IMR-90 (cell line): ENCODE measurements at regions not wholly inside any gene's neighbourhood (a gene's known extent, or its start where the extent isn't known, plus 50 kb on each side); places are given as distances from the start of the nearest gene placed in this dataset.

ENCODE experiments used
- ATAC-seq: fragments of 200-7000 bp; cut with Tn5 transposase; 2 replicates; pipeline ENCODE4 v1.9.1; 2020; ENCODE audit warnings: low read depth, mild to moderate bottlenecking, moderate library complexity
- BruUV-seq: library from RNA; stranded (reverse); fragments of 400-500 nt; replicated peaks from 2 replicates; lab custom pipeline; 2021; lab: Mats Ljungman, UMichigan
- CTCF ChIA-PET: fragments of 300-600 bp; formaldehyde crosslinking; extraction: SDS; loops from one replicate; lab custom pipeline; 2021; ENCODE audit warnings: antibody characterized with exemption; lab: Yijun Ruan, JAX
- POLR2A ChIA-PET: fragments of 300-600 bp; sonication (Branson Sonifier 250); formaldehyde crosslinking; loops from one replicate; lab custom pipeline; 2022; ENCODE audit warnings: antibody characterized with exemption; ENCODE audit not compliant: unreplicated experiment; lab: Charles Lee
- DNase-seq: peaks from one replicate; pipeline ENCODE4 v3.0.0; 2013
- H2AFZ ChIP-seq: replicated peaks from 2 replicates; pipeline ENCODE3; 2013; ENCODE audit warnings: low read length, mild to moderate bottlenecking; ENCODE audit not compliant: poor library complexity
- H2AK5ac ChIP-seq: 2 replicates; pipeline ENCODE4 v1.6.1; 2013; ENCODE audit warnings: low read depth, low read length, inconsistent platforms
- H2AK9ac ChIP-seq: replicated peaks from 2 replicates; pipeline ENCODE3; 2013; ENCODE audit warnings: mild to moderate bottlenecking, low read depth, low read length, moderate library complexity; ENCODE audit not compliant: poor library complexity
- H2BK120ac ChIP-seq: 2 replicates; pipeline ENCODE4 v1.6.1; 2013; ENCODE audit warnings: low read depth, low read length, inconsistent platforms
- H2BK15ac ChIP-seq: 3 replicates; pipeline ENCODE4 v1.6.1; 2013; ENCODE audit warnings: low read depth, low read length, inconsistent platforms
- H2BK20ac ChIP-seq: 2 replicates; pipeline ENCODE4 v1.6.1; 2013; ENCODE audit warnings: low read depth, mild to moderate bottlenecking, inconsistent platforms, low read length, moderate library complexity
- H2BK5ac ChIP-seq: 2 replicates; pipeline ENCODE4 v1.6.1; 2013; ENCODE audit warnings: mild to moderate bottlenecking, low read depth, low read length, inconsistent platforms; ENCODE audit not compliant: poor library complexity, severe bottlenecking
- H3K14ac ChIP-seq: replicated peaks from 2 replicates; pipeline ENCODE4 v1.6.1; 2013; ENCODE audit warnings: low read depth, low read length, inconsistent platforms
- H3K18ac ChIP-seq: 2 replicates; pipeline ENCODE4 v1.6.1; 2013; ENCODE audit warnings: low read depth, low read length, control low read depth
- H3K23ac ChIP-seq: 2 replicates; pipeline ENCODE4 v1.6.1; 2013; ENCODE audit warnings: low read depth, low read length, inconsistent platforms
- H3K27ac ChIP-seq: 2 replicates; pipeline ENCODE4 v1.5.1; 2013; ENCODE audit warnings: mild to moderate bottlenecking, control low read depth, low read length; ENCODE audit not compliant: insufficient read depth
- H3K27me3 ChIP-seq: 2 replicates; pipeline ENCODE4 v1.6.1; 2013; ENCODE audit warnings: low read length; ENCODE audit not compliant: control insufficient read depth, insufficient read depth
- H3K36me3 ChIP-seq: 2 replicates; pipeline ENCODE4 v1.6.1; 2013; ENCODE audit warnings: low read length, mixed read lengths; ENCODE audit not compliant: control insufficient read depth, insufficient read depth
- H3K4ac ChIP-seq: 2 replicates; pipeline ENCODE4 v1.6.1; 2013; ENCODE audit warnings: low read depth, low read length, inconsistent platforms
- H3K4me1 ChIP-seq: 2 replicates; pipeline ENCODE4 v1.6.1; 2013; ENCODE audit warnings: low read length, mixed read lengths; ENCODE audit not compliant: control insufficient read depth, insufficient read depth
- H3K4me2 ChIP-seq: 2 replicates; pipeline ENCODE4 v1.6.1; 2013; ENCODE audit warnings: low read depth, mild to moderate bottlenecking, control low read depth, low read length, moderate library complexity
- H3K4me3 ChIP-seq: 2 replicates; pipeline ENCODE4 v1.5.1; 2013; ENCODE audit warnings: low read depth, mild to moderate bottlenecking, control low read depth, low read length, moderate library complexity; ENCODE audit not compliant: insufficient read depth
- H3K56ac ChIP-seq: 2 replicates; pipeline ENCODE4 v1.6.1; 2013; ENCODE audit warnings: low read length, inconsistent platforms; ENCODE audit not compliant: insufficient read depth; ENCODE audit errors: extremely low read depth
- H3K79me1 ChIP-seq, 2 experiments: 2 replicates each; pipeline ENCODE4 v1.6.1; 2013; ENCODE audit warnings: low read length in 2 of 2, inconsistent platforms in 1 of 2, low read depth in 1 of 2
- H3K9ac ChIP-seq: 2 replicates; pipeline ENCODE4 v1.6.1; 2013; ENCODE audit warnings: low read depth, low read length, control low read depth
- H3K9me1 ChIP-seq: 2 replicates; pipeline ENCODE4 v1.6.1; 2013; ENCODE audit warnings: low read length, inconsistent platforms; ENCODE audit not compliant: insufficient read depth
- H3K9me3 ChIP-seq: 2 replicates; pipeline ENCODE4 v1.6.1; 2013; ENCODE audit warnings: low read length; ENCODE audit not compliant: control insufficient read depth, insufficient read depth
- H4K20me1 ChIP-seq: 2 replicates; pipeline ENCODE4 v1.6.1; 2013; ENCODE audit warnings: low read length, inconsistent platforms; ENCODE audit not compliant: insufficient read depth
- H4K5ac ChIP-seq: 2 replicates; pipeline ENCODE4 v1.6.1; 2013; ENCODE audit warnings: mild to moderate bottlenecking, low read depth, low read length, control low read depth
- H4K8ac ChIP-seq, 2 experiments: 2 replicates each; pipeline ENCODE4 v1.6.1; 2013; ENCODE audit warnings: low read depth in 2 of 2, low read length in 2 of 2, control low read depth in 1 of 2, inconsistent platforms in 1 of 2
- H4K91ac ChIP-seq: 2 replicates; pipeline ENCODE4 v1.6.1; 2013; ENCODE audit warnings: low read depth, low read length, inconsistent platforms; ENCODE audit not compliant: insufficient read depth
- BHLHE40 ChIP-seq: fragments of 150-350 bp; IDR thresholded peaks from 2 replicates; pipeline ENCODE4 v1.6.1; 2016; ENCODE audit warnings: mild to moderate bottlenecking, low read depth, low read length
- CEBPB ChIP-seq: IDR thresholded peaks from 2 replicates; pipeline ENCODE4 v1.6.1; 2012; ENCODE audit warnings: low read depth, low read length, improper control_type of control experiment
- CHD1 ChIP-seq: IDR thresholded peaks from 2 replicates; pipeline ENCODE4 v1.6.1; 2012; ENCODE audit warnings: low read depth, low read length, improper control_type of control experiment
- FOS ChIP-seq: fragments of 150-350 bp; IDR thresholded peaks from 2 replicates; pipeline ENCODE4 v1.6.1; 2016; ENCODE audit warnings: low read depth, low read length
- MAFK ChIP-seq: IDR thresholded peaks from 2 replicates; pipeline ENCODE4 v1.6.1; 2012; ENCODE audit warnings: low read depth, low read length, improper control_type of control experiment
- MAZ ChIP-seq: IDR thresholded peaks from 2 replicates; pipeline ENCODE4 v1.6.1; 2012; ENCODE audit warnings: low read depth, mild to moderate bottlenecking, low read length, improper control_type of control experiment, moderate library complexity, borderline replicate concordance
- MXI1 ChIP-seq: IDR thresholded peaks from 2 replicates; pipeline ENCODE4 v1.6.1; 2012; ENCODE audit warnings: low read depth, mild to moderate bottlenecking, low read length, moderate library complexity, borderline replicate concordance
- NFE2L2 ChIP-seq: fragments of 150-350 bp; IDR thresholded peaks from 2 replicates; pipeline ENCODE4 v1.6.1; 2016; ENCODE audit warnings: low read depth, mild to moderate bottlenecking, low read length
- POLR2A ChIP-seq: IDR thresholded peaks from 2 replicates; pipeline ENCODE4 v1.6.1; 2012; ENCODE audit warnings: mild to moderate bottlenecking, low read depth, low read length
- RCOR1 ChIP-seq: IDR thresholded peaks from 2 replicates; pipeline ENCODE4 v1.6.1; 2012; ENCODE audit warnings: mild to moderate bottlenecking, low read length, improper control_type of control experiment; ENCODE audit not compliant: insufficient replicate concordance
- RFX5 ChIP-seq: IDR thresholded peaks from 2 replicates; pipeline ENCODE4 v1.8.0; 2012; ENCODE audit warnings: low read depth, mild to moderate bottlenecking, low read length, moderate library complexity
- SMC3 ChIP-seq: fragments of 150-350 bp; IDR thresholded peaks from 2 replicates; pipeline ENCODE4 v1.6.1; 2016; ENCODE audit warnings: low read depth, mild to moderate bottlenecking, antibody characterized with exemption, low read length, moderate library complexity
- whole genome bisulfite sequencing, 2 experiments: methylation state at CpG; one replicate each; pipeline versions ENCODE4 v1.1.5 to v1.1.7; 2013; ENCODE audit warnings: missing lambda C conversion rate in 2 of 2; ENCODE audit not compliant: insufficient read length in 1 of 2; ENCODE audit errors: extremely low coverage in 2 of 2; 5-methylcytosine and 5-hydroxymethylcytosine counted together
- dilution Hi-C: fragments of 300-500 bp; cut with HindIII; formaldehyde crosslinking; loops from one replicate; pipeline ENCODE4 v1.14.3; 2018; ENCODE audit warnings: low sequenced_read_pairs; ENCODE audit not compliant: unreplicated experiment
- in situ Hi-C: fragments of 300-500 bp; cut with MboI; formaldehyde crosslinking; loops from 3 replicates; pipeline ENCODE4 v1.14.3; 2019; ENCODE audit warnings: low sequenced_read_pairs, inconsistent platforms, mixed read lengths
- intact Hi-C: fragments of 100-400 bp; cut with micrococcal nuclease; formaldehyde crosslinking; loops from 2 replicates; pipeline ENCODE4 v1.10.0; 2022
- TF ChIP-seq, protein P1 (sequence below): conservative IDR thresholded peaks from 2 replicates; pipeline ENCODE4 v1.5.1; 2012; ENCODE audit warnings: mild to moderate bottlenecking, low read depth, low read length, improper control_type of control experiment

- Histone ChIP-seq H3K4ac (peak overlapping the region; percentile 74), H3K23ac (peak overlapping the region; percentile 89), H3K9me3 (no peaks in the 10 kb centered on the region), H3K4me2 (no peak overlapping the region), H3K56ac (no peak overlapping the region), H4K91ac (peak overlapping the region; percentile 74; the same call in 1 of the 2 replicates), H2BK15ac (peak overlapping the region; percentile 75; the same call in 1 of the 3 replicates), H2AK5ac (no peak overlapping the region), H4K20me1 (no peaks in the 10 kb centered on the region), H3K9me1 (0 out of 2 replicates have a peak, but pooled peaks cover 3% of the 10 kb centered on the region), H3K79me1 (no peaks in the 10 kb centered on the region), H2AK9ac (no peak overlapping the region), H3K4me3 (no peak overlapping the region), H2BK20ac (peak overlapping the region; percentile 91), H3K27ac (no peak overlapping the region), H4K8ac (peak overlapping the region in 1 of 2 experiments; percentile 76; a peak in 1 of 4 replicates), H3K9ac (no peak overlapping the region), H3K4me1 (peaks cover 12% of the 10 kb centered on the region), H2BK120ac (peak overlapping the region; percentile 88), H4K5ac (no peak overlapping the region), H2AFZ (no peak overlapping the region), H2BK5ac (peak overlapping the region; percentile 20), H3K14ac (peak overlapping the region; percentile 95), H3K36me3 (no peaks in the 10 kb centered on the region), H3K18ac (no peak overlapping the region), H3K27me3 (no peaks in the 10 kb centered on the region)
- TF ChIP-seq RFX5 (no peak), BHLHE40 (no peak), NFE2L2 (no peak), MXI1 (no peak), SMC3 (no peak), CEBPB (no peak), FOS (no peak), RCOR1 (no peak), CHD1 (no peak), POLR2A (no peak), MAZ (no peak), MAFK (no peak)
- TF ChIP-seq, protein P1, sequence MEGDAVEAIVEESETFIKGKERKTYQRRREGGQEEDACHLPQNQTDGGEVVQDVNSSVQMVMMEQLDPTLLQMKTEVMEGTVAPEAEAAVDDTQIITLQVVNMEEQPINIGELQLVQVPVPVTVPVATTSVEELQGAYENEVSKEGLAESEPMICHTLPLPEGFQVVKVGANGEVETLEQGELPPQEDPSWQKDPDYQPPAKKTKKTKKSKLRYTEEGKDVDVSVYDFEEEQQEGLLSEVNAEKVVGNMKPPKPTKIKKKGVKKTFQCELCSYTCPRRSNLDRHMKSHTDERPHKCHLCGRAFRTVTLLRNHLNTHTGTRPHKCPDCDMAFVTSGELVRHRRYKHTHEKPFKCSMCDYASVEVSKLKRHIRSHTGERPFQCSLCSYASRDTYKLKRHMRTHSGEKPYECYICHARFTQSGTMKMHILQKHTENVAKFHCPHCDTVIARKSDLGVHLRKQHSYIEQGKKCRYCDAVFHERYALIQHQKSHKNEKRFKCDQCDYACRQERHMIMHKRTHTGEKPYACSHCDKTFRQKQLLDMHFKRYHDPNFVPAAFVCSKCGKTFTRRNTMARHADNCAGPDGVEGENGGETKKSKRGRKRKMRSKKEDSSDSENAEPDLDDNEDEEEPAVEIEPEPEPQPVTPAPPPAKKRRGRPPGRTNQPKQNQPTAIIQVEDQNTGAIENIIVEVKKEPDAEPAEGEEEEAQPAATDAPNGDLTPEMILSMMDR = no peak
- POLR2A ChIA-PET = no interaction called here
- peak; percentile 22 for ATAC-seq
- intact Hi-C loops = no loop called here
- CTCF ChIA-PET = interaction anchor here (0.5 to 1.4 kb wide), 4 partner anchors 12 to 910 kb away, joined by 3 to 7 read pairs (median 3); no protein-coding TSS in a partner anchor
- WGBS, 2 experiments = no CpG with 5 or more reads among the region's 2 CpGs
- dilution Hi-C loops = no loop called here
- BruUV-seq = no TSS peak
- in situ Hi-C loops = loop anchor here (25.0 kb wide), 1 partner anchor 1016 kb away; no protein-coding TSS in a partner anchor
- DNase-seq = no peak
These were observed 183.0 kb downstream of the KCTD12 start for GRCh38 chr13:76703216-76703615.
